OCI-LY3 (cell line): ENCODE measurements at regions not wholly inside any gene's neighbourhood (a gene's known extent, or its start where the extent isn't known, plus 50 kb on each side); places are given as distances from the start of the nearest gene placed in this dataset.

Source experiments
- EZH2phosphoT487 ChIP-seq: fragments of 200-600 bp; shearing (Covaris generic); IDR thresholded peaks from 2 replicates; pipeline ENCODE4 v1.6.1; 2018; ENCODE audit warnings: antibody characterized with exemption, mixed run types, low read depth
- TF ChIP-seq, protein P1 (sequence below): fragments of 200-600, 300-600 bp; sonication (generic); IDR thresholded peaks from 2 replicates; pipeline ENCODE4 v1.5.1; 2014; ENCODE audit warnings: antibody characterized with exemption, low read length, low read depth

DNA sequence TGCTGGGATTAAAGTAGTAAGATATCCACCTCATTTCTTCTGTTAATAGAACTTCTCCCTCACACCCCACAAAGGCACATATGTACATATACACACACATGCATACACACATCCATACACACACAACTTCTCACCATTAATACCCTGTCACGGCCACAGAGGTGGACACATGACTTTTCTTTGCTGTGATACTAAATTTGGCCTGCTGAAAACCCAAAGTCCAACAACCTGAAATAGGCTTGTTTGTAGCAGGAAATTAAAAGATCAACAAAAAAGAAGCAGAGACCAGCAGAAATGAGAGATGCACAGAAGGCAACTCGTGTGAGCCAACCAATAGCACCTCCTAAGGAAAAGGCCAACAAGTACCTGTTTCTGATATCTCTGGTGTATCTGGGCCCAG, 128.7 kb upstream of the PCGF5 start:
- TF ChIP-seq, protein P1, sequence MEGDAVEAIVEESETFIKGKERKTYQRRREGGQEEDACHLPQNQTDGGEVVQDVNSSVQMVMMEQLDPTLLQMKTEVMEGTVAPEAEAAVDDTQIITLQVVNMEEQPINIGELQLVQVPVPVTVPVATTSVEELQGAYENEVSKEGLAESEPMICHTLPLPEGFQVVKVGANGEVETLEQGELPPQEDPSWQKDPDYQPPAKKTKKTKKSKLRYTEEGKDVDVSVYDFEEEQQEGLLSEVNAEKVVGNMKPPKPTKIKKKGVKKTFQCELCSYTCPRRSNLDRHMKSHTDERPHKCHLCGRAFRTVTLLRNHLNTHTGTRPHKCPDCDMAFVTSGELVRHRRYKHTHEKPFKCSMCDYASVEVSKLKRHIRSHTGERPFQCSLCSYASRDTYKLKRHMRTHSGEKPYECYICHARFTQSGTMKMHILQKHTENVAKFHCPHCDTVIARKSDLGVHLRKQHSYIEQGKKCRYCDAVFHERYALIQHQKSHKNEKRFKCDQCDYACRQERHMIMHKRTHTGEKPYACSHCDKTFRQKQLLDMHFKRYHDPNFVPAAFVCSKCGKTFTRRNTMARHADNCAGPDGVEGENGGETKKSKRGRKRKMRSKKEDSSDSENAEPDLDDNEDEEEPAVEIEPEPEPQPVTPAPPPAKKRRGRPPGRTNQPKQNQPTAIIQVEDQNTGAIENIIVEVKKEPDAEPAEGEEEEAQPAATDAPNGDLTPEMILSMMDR, result no peak
- TF ChIP-seq EZH2phosphoT487, result no peak
